GM12891 (cell line): ENCODE measurements at regions not wholly inside any gene's neighbourhood (a gene's known extent, or its start where the extent isn't known, plus 50 kb on each side); places are given as distances from the start of the nearest gene placed in this dataset.
A peak's percentile ranks its signal among the peaks of the same experiment; 100 is the strongest.

ENCODE experiments used
- DNase-seq: peaks from one replicate; pipeline ENCODE4 v3.0.0; 2011; ENCODE audit warnings: low spot score; ENCODE audit not compliant: insufficient read length
- FAIRE-seq: peaks from 2 replicates; lab custom pipeline; 2011; peaks lifted over from hg19 to GRCh38; lab: Jason Lieb, UNC
- PAX5 ChIP-seq: IDR thresholded peaks from 2 replicates; pipeline ENCODE4 v1.6.1; 2011; ENCODE audit warnings: low read length, moderate library complexity, mild to moderate bottlenecking; ENCODE audit not compliant: insufficient read depth, severe bottlenecking
- POLR2A ChIP-seq: IDR thresholded peaks from 2 replicates; pipeline ENCODE4 v1.6.1; 2011; ENCODE audit warnings: low read depth, low read length, control low read depth
- POLR2AphosphoS5 ChIP-seq: IDR thresholded peaks from 2 replicates; pipeline ENCODE4 v1.6.1; 2011; ENCODE audit warnings: low read depth, low read length, control low read depth
- POU2F2 ChIP-seq: IDR thresholded peaks from 2 replicates; pipeline ENCODE4 v1.6.1; 2011; ENCODE audit warnings: low read depth, mild to moderate bottlenecking, control low read depth, low read length, moderate library complexity
- SPI1 ChIP-seq: IDR thresholded peaks from 2 replicates; pipeline ENCODE4 v1.6.1; 2011; ENCODE audit warnings: low read depth, low read length, control low read depth
- TAF1 ChIP-seq: IDR thresholded peaks from 2 replicates; pipeline ENCODE4 v1.6.1; 2011; ENCODE audit warnings: low read depth, low read length, control low read depth

DNA sequence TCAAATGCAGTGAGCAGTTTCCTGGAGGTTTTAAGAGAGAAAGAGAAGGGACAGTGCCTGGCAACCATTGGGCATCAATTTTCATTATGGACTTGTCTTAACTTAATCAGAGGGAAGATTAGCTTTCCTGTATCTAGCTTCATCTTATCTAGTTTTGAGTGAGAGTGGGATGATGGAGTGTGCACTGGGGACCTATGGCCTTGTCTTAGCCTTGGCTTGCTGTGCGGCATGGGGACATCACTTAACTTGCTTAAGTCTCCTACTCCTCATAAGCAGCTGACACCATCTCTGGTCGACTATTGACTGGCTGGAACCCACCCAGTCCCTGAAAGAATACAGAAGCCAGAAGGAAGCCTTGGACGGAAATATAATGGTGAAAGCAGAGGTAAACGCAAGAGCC, 344.0 kb downstream of the SOX11 start:
- FAIRE-seq (no peak), DNase-seq (no peak)
- TF ChIP-seq TAF1 (no peak), SPI1 (no peak), PAX5 (no peak), POLR2AphosphoS5 (no peak), POU2F2 (no peak), POLR2A (no peak)

DNA sequence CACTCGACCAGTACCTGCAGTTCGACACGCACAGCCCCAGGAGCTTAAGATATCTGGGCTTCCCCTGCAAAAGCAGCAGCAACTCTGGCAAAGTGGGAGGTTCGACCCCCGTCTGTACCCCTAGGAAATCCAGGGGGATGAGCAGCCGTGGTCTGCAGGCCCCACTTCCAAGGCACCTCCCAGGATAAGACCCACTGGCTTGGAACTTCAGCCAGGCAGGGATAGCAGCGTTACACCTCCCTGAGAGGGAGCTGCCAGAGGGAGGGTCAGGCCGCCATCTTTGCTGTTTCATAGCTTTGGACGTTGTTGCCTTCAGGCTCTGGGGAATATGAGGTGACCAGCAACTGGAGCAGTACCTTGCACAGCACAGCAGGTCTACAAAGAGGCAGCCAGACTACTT, 351.1 kb downstream of the SOX11 start:
- no peak for TF ChIP-seq PAX5
- TF ChIP-seq TAF1: no peak
- no peak for TF ChIP-seq SPI1
- no peak for TF ChIP-seq POLR2A
- TF ChIP-seq POU2F2: no peak
- TF ChIP-seq POLR2AphosphoS5: no peak
- FAIRE-seq: no peak
- no peak for DNase-seq

DNA sequence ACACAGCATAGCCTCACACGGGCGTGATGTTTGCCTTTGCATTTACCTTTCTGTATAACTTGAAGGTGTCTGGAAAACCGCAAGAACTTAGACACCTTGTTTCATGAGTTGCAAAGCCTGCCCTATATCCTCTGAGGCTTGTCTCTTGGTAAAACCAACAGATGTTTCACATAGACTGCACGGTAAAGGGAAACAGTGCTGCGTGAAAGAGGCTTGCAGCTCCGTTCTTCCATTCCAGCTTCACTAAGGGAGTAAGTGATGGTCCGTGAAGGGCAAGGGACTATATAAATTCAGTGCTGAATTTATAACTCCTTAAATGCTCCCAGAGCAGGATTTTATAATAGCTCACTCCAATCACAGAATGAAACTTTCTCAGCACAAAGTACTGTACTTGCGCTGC, 360.5 kb downstream of the SOX11 start:
- TF ChIP-seq TAF1 (no peak), PAX5 (no peak), POU2F2 (no peak), POLR2AphosphoS5 (no peak), SPI1 (no peak), POLR2A (no peak)
- FAIRE-seq: no peak

DNA sequence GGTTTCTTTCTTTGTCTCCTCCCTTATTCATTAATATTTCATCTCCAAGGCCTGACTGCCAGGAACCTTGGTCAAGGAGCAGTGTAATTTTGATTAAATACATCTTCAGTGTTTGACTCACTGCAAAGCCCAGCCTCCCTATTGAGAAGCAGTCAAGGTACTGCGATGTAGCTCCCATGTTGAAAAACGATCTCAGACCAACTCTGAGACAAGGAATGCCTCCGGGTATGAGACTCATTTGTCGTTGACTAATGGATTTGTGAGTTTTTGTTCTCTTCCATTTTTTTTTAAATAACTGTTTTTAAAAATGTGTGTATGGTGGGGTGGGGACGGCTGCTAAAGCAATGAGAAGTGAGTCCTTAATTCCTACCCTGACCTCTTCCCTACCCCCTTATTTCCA, 361.6 kb downstream of the SOX11 start:
- DNase-seq (no peak), FAIRE-seq (no peak)
- TF ChIP-seq POLR2AphosphoS5: no peak
- no peak for TF ChIP-seq TAF1
- TF ChIP-seq POLR2A: no peak
- TF ChIP-seq PAX5: no peak
- TF ChIP-seq SPI1: no peak
- TF ChIP-seq POU2F2: no peak

More for the DNA sequence above, 360.5 kb downstream of the SOX11 start:
- DNase-seq: no peak

DNA sequence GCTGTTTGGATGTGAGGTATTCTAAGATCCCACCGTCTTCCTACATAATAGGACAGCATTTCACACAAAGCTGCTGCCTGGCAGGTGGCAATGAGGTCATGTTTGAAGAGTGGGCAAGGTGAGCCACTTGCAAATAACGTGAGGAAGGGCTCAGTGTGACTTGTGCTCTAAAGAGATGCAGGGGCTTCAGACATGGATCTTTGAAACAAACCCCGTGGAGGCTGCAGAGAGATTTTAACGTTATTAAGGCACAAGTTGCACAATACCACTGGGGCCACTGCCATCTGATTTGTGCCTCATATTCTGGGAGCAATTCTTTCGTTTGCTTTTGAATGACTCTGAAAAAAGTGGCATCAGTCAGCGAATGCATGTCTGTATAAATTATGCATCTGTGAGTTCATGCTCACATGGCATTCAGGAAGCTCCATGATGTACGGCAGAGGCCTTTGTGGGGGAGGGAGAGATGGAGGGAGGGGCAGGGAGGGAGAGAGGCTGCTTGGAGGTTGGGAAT, 362.0 kb downstream of the SOX11 start:
- no peak for TF ChIP-seq POLR2AphosphoS5
- no peak for TF ChIP-seq POU2F2
- no peak for TF ChIP-seq TAF1
- TF ChIP-seq PAX5: no peak
- TF ChIP-seq SPI1: no peak
- TF ChIP-seq POLR2A: no peak
- FAIRE-seq: no peak
- DNase-seq: no peak

DNA sequence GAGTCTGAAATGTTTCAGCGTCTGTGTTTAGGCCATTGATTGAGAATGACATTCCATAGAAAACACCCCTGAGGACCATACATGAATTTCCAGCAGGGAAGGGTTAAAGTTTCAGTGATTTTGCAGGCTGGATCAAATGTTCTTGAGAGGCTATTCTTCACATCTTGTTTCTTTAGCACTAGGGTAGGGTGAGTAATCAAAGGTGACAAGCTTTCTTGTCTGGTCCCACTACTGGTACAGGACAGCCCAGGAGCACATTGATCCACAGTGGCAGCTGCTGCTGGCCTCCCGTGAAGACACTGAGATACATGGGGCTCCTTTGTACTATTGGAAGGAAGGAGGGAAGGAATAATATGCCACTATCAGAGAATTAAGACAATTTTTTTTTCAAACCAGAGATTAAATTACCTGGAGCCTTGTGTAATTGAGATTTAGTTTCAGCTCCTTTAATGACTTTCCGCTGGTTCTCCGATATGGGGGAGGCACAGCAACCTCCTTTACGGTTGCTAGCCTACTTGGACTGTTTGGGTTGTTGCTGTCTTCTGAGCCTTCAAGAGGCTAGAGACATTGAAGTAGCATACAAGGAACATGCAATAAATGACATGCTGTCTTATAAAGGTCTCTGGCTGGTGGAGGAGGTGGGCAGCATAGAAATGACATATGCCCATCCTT, 368.9 kb downstream of the SOX11 start:
- no peak for FAIRE-seq

DNA sequence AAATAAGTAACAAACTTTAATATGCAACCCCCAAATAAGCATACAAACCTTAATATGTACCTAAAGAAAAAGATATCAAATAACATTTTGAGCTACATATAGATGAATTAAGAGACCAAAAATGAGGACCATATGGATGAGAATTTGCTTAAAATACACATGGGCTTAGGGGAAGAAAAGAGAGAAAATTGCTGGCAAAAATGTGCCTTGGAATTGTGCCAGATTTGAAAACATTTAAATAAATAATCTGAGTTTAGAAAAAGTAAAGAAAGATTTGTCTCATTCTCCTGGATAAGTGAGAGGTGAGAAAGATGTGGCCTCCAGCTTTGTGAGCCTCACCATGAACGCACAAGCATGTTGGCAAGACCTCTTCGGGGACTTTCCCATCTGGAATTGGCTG, 372.6 kb downstream of the SOX11 start:
- DNase-seq (no peak), FAIRE-seq (no peak)
- TF ChIP-seq POLR2AphosphoS5 (no peak), TAF1 (no peak), POLR2A (no peak), POU2F2 (no peak)

More for the DNA sequence above, 368.9 kb downstream of the SOX11 start:
- TF ChIP-seq POLR2A (no peak), POLR2AphosphoS5 (no peak), POU2F2 (no peak), SPI1 (no peak), TAF1 (no peak), PAX5 (no peak)
- DNase-seq: no peak

DNA sequence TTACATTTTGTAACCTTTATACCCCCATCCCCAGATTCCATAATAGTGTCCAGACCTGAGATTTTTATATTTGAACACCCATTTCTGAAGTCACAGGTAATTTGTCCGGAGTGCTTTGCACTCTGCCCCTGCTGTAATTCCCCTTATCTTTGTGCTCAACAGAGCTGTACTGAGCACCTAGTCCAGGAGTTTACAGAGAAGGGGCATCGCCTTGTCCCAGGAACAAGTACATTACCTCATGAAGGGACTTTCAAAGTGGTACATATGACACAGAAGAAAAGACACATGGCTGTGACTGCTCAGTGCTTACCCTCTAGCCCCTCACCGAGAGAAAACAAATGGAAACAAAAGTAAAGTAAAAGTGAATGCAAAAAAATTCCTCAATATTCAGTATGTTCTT, 373.5 kb downstream of the SOX11 start:
- DNase-seq (no peak), FAIRE-seq (no peak)
- no peak for TF ChIP-seq POLR2AphosphoS5
- no peak for TF ChIP-seq POU2F2
- TF ChIP-seq PAX5: no peak
- TF ChIP-seq SPI1: no peak
- TF ChIP-seq POLR2A: no peak
- no peak for TF ChIP-seq TAF1

DNA sequence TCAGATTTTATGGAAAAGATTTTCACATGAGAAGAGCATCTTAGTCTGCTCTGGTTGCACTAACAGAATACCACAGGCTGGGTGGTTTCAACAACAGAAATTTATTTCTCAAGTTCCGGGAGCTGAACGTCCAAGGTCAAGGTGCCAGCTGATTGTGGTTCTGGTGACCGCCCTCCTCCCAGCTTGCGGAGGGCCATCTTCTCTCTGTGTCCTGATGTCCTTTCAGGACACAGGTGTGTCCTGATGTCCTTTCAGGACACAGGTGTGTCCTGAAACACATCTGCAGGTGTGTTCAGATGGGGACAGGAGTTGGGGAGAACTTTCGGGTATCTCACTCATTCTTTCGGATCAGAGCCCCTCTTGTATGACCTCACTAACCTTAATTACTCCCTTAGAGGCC, 374.9 kb downstream of the SOX11 start:
- DNase-seq: no peak
- TF ChIP-seq POU2F2 (no peak), POLR2A (no peak), PAX5 (no peak), TAF1 (no peak), POLR2AphosphoS5 (no peak), SPI1 (no peak)
- peak; percentile 26 for FAIRE-seq

DNA sequence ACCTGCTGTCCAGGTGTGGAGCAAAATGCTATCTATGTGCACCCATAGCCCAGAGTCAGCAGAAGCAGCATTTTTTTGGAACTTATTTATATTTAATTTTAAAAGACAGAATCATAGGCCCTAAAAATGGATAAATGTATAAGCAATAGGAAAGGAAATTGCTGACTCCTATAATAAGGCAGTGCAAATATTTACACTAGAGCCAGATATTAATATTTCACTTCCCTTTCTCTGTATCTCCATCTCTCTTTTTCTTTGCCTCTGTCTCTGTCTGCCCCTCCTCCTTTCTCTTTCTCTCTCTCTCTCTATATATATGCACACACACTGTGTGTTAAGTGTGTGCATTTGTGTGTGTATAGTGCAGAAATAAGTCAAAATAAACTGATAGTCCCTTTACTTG, 375.6 kb downstream of the SOX11 start:
- no peak for TF ChIP-seq SPI1
- TF ChIP-seq POLR2AphosphoS5: no peak
- no peak for TF ChIP-seq PAX5
- no peak for TF ChIP-seq POLR2A
- no peak for TF ChIP-seq TAF1
- TF ChIP-seq POU2F2: no peak
- DNase-seq (no peak), FAIRE-seq (no peak)

DNA sequence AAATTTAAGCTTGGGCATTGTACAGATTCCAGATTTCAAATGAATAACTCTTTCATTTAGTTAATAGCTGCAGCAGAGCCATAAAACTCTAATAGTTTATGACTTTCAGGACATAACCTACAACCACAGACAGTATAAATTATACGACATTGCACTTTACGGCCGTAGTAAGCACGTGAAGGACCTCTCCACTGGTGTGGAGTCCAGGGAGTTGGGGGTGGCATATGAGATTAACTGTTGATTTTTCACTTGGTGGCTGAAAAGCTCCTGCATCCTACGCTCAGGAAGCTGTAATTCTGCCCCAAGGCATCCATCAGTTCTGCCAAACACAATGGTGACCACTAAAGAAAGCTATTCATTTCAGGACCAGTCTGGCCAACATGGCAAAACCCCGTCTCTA, 376.2 kb downstream of the SOX11 start:
- FAIRE-seq (no peak), DNase-seq (no peak)
- no peak for TF ChIP-seq PAX5

DNA sequence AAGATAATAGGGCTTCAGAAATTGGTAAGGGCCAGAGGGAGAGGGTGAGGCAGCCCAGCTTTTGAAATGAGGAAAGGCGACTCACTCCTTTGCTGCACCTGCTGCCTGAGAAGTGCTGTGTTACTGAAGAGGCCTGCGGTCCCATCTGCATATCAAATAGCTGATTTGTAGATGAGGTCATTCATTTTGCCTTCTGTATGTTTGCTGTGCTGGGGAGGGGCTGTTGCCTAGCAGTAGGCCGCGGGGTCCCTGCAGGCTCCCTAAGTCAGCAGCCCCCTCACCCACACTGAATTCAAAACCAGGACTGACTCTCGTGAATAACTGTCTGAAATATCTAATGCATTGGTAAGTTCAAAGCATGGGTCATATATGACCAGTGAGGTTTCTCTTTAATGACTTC, 377.2 kb downstream of the SOX11 start:
- TF ChIP-seq PAX5: no peak
- no peak for TF ChIP-seq SPI1
- TF ChIP-seq POLR2AphosphoS5: no peak
- TF ChIP-seq TAF1: no peak
- TF ChIP-seq POLR2A: no peak
- no peak for TF ChIP-seq POU2F2
- DNase-seq (no peak), FAIRE-seq (no peak)
